GM13977 (cell line): ENCODE measurements at regions not wholly inside any gene's neighbourhood (a gene's known extent, or its start where the extent isn't known, plus 50 kb on each side); places are given as distances from the start of the nearest gene placed in this dataset.

Experiments used
- DNase-seq: peaks from one replicate; pipeline ENCODE4 v3.0.0; 2012; ENCODE audit warnings: low spot score
- CTCF ChIP-seq: IDR thresholded peaks from 2 replicates; pipeline ENCODE4 v1.5.1; 2012; ENCODE audit warnings: mild to moderate bottlenecking, control low read depth; ENCODE audit not compliant: insufficient read depth; ENCODE audit errors: extremely low read depth, missing control alignments
- in situ Hi-C: fragments of 300-500 bp; cut with MboI; formaldehyde crosslinking; loops from one replicate; pipeline ENCODE4 v1.12.0; 2022; ENCODE audit warnings: low sequenced_read_pairs, low pct_unique_long_range_greater_than_20kb, mixed read lengths, inconsistent platforms; ENCODE audit not compliant: unreplicated experiment

GRCh38 chr9:28034242-28034641 lies 461.0 kb upstream of the C9orf72 start:
- TF ChIP-seq CTCF: no peak
- in situ Hi-C loops: no loop called here

GRCh38 chr9:28037968-28038367 lies 464.7 kb upstream of the C9orf72 start:
- no peak for DNase-seq
- in situ Hi-C loops: no loop called here
- TF ChIP-seq CTCF: no peak

More at GRCh38 chr9:28034242-28034641, 461.0 kb upstream of the C9orf72 start:
- DNase-seq: no peak

GRCh38 chr9:28045051-28045450 lies 471.8 kb upstream of the C9orf72 start:
- in situ Hi-C loops: no loop called here
- DNase-seq: no peak
- TF ChIP-seq CTCF: no peak

GRCh38 chr9:28050046-28050445 lies 476.8 kb upstream of the C9orf72 start:
- no peak for DNase-seq
- in situ Hi-C loops: loop anchor here (25.0 kb wide), 1 partner anchor 338 kb away; no protein-coding TSS in a partner anchor
- TF ChIP-seq CTCF: no peak

- DNase-seq: no peak
- TF ChIP-seq CTCF: no peak
- in situ Hi-C loops: loop anchor here (25.0 kb wide), 1 partner anchor 339 kb away; no protein-coding TSS in a partner anchor
Measured at GRCh38 chr9:28050941-28051340, 477.7 kb upstream of the C9orf72 start.

GRCh38 chr9:28051559-28052503 lies 478.6 kb upstream of the C9orf72 start:
- TF ChIP-seq CTCF: no peak
- in situ Hi-C loops: loop anchor here (25.0 kb wide), 1 partner anchor 340 kb away; no protein-coding TSS in a partner anchor

More at GRCh38 chr9:28051559-28052503, 478.6 kb upstream of the C9orf72 start:
- DNase-seq: no peak
